MCF 10A (cell line): ENCODE measurements at regions not wholly inside any gene's neighbourhood (a gene's known extent, or its start where the extent isn't known, plus 50 kb on each side); places are given as distances from the start of the nearest gene placed in this dataset.

Experiments
- BruUV-seq: library from RNA; stranded (reverse); fragments of 400-500 nt; replicated peaks from 2 replicates; lab custom pipeline; 2021; lab: Mats Ljungman, UMichigan
- CTCF ChIA-PET: fragments of 300-600 bp; sonication (Branson Sonifier 250); formaldehyde crosslinking; extraction: SDS; loops from one replicate; lab custom pipeline; 2021; ENCODE audit warnings: antibody characterized with exemption, inconsistent platforms; lab: Yijun Ruan, JAX
- POLR2A ChIA-PET: fragments of 300-600, 350-650 bp; sonication (Branson Sonifier 250); formaldehyde crosslinking; extraction: SDS; loops from one replicate; lab custom pipeline; 2020; ENCODE audit warnings: antibody characterized with exemption, inconsistent platforms; lab: Yijun Ruan, JAX
- DNase-seq: peaks from one replicate; pipeline ENCODE4 v3.0.0-alpha.2; 2018; ENCODE audit not compliant: unreplicated experiment
- H3K27ac Mint-ChIP-seq: one replicate; pipeline ENCODE4 v1.8.0; 2022; ENCODE audit warnings: mild to moderate bottlenecking, low read depth, mixed read lengths; ENCODE audit not compliant: unreplicated experiment
- H3K27me3 Mint-ChIP-seq: one replicate; pipeline ENCODE4 v1.8.0; 2022; ENCODE audit warnings: mixed read lengths; ENCODE audit not compliant: insufficient read depth, unreplicated experiment
- H3K36me3 Mint-ChIP-seq: one replicate; pipeline ENCODE4 v1.8.0; 2022; ENCODE audit warnings: mild to moderate bottlenecking, moderate library complexity, mixed read lengths; ENCODE audit not compliant: insufficient read depth, unreplicated experiment
- H3K4me1 Mint-ChIP-seq: one replicate; pipeline ENCODE4 v1.8.0; 2022; ENCODE audit warnings: mixed read lengths; ENCODE audit not compliant: insufficient read depth, unreplicated experiment
- H3K4me3 Mint-ChIP-seq: one replicate; pipeline ENCODE4 v1.8.0; 2022; ENCODE audit warnings: mild to moderate bottlenecking, moderate library complexity, mixed read lengths; ENCODE audit not compliant: unreplicated experiment
- H3K9me3 Mint-ChIP-seq: one replicate; pipeline ENCODE4 v1.8.0; 2022; ENCODE audit warnings: mixed read lengths; ENCODE audit not compliant: unreplicated experiment
- intact Hi-C: fragments of 100-400 bp; cut with micrococcal nuclease; formaldehyde crosslinking; loops from 2 replicates; pipeline ENCODE4 v1.14.1; 2022
- TF ChIP-seq, protein P1 (sequence below): fragments of 200-600 bp; IDR thresholded peaks from one replicate; pipeline ENCODE4 v1.8.0; 2022; ENCODE audit warnings: antibody characterized with exemption, mild to moderate bottlenecking; ENCODE audit not compliant: unreplicated experiment

DNA sequence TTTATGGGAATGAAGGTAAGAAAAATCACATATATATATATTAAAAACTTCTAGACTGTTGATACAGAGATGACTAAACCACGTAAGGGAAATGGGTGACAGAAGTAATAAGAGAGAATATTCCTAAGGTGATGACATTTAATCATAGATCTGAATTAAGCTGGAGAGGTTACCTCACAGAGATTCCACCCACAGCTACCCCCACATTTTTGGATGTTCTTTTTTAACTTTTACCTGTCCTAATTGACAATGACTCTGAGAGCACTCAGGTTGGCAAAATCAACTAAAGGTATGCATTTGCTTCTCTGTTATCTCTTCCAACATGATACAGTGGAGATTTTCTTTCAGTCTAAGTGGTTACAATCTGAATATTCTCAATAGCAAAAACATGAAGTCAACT lies 1280.6 kb downstream of the CDH11 start:
- Mint-ChIP-seq H3K27ac (no peak overlapping the region), H3K9me3 (peaks cover 42% of the 10 kb centered on the region), H3K4me1 (no peaks in the 10 kb centered on the region), H3K4me3 (no peak overlapping the region), H3K36me3 (no peaks in the 10 kb centered on the region), H3K27me3 (no peaks in the 10 kb centered on the region)
- CTCF ChIA-PET: interaction anchor here (0.6 kb wide), 1 partner anchor 32 kb away, joined by 3 read pairs; no protein-coding TSS in a partner anchor
- POLR2A ChIA-PET: no interaction called here
- no TSS peak for BruUV-seq
- TF ChIP-seq, protein P1, sequence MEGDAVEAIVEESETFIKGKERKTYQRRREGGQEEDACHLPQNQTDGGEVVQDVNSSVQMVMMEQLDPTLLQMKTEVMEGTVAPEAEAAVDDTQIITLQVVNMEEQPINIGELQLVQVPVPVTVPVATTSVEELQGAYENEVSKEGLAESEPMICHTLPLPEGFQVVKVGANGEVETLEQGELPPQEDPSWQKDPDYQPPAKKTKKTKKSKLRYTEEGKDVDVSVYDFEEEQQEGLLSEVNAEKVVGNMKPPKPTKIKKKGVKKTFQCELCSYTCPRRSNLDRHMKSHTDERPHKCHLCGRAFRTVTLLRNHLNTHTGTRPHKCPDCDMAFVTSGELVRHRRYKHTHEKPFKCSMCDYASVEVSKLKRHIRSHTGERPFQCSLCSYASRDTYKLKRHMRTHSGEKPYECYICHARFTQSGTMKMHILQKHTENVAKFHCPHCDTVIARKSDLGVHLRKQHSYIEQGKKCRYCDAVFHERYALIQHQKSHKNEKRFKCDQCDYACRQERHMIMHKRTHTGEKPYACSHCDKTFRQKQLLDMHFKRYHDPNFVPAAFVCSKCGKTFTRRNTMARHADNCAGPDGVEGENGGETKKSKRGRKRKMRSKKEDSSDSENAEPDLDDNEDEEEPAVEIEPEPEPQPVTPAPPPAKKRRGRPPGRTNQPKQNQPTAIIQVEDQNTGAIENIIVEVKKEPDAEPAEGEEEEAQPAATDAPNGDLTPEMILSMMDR: no peak
- no peak for DNase-seq
- intact Hi-C loops: no loop called here

GRCh38 chr16:63830061-63830460 lies 1291.8 kb downstream of the CDH11 start:
- BruUV-seq: no TSS peak
- no peaks in the 10 kb centered on the region for H3K4me1 Mint-ChIP-seq
- POLR2A ChIA-PET: no interaction called here
- H3K4me3 Mint-ChIP-seq: no peak overlapping the region
- CTCF ChIA-PET: no interaction called here
- H3K27me3 Mint-ChIP-seq: no peaks in the 10 kb centered on the region
- no peaks in the 10 kb centered on the region for H3K36me3 Mint-ChIP-seq
- no peak overlapping the region for H3K27ac Mint-ChIP-seq
- DNase-seq: no peak
- peaks cover 25% of the 10 kb centered on the region for H3K9me3 Mint-ChIP-seq
- TF ChIP-seq, protein P1: no peak
- intact Hi-C loops: no loop called here

DNA sequence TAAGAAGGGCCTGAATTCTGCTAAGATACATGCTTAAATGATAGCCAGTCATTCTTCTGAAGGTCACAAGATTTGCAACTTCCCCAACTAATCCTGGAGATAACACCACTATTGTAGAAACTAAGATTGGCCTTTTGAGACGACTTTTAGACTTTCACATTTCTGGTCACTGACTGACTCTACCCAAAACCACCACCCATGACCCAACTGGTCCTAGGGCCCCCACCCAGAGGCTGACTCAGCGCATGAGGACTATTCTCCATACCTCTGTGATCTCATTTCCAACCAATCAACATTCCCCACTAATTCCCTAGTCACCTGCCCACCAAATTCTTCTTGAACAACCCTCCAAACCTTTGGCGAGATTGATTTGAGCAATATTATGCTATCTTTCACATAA lies 1299.0 kb downstream of the CDH11 start:
- no peak overlapping the region for H3K27ac Mint-ChIP-seq
- H3K4me1 Mint-ChIP-seq: no peaks in the 10 kb centered on the region
- intact Hi-C loops: no loop called here
- POLR2A ChIA-PET: no interaction called here
- H3K36me3 Mint-ChIP-seq: no peaks in the 10 kb centered on the region
- no TSS peak for BruUV-seq
- TF ChIP-seq, protein P1: no peak
- DNase-seq: no peak
- H3K4me3 Mint-ChIP-seq: no peak overlapping the region
- H3K9me3 Mint-ChIP-seq: peaks cover 14% of the 10 kb centered on the region
- H3K27me3 Mint-ChIP-seq: no peaks in the 10 kb centered on the region
- CTCF ChIA-PET: interaction anchor here (0.7 kb wide), 1 partner anchor 226 kb away, joined by 3 read pairs; no protein-coding TSS in a partner anchor

DNA sequence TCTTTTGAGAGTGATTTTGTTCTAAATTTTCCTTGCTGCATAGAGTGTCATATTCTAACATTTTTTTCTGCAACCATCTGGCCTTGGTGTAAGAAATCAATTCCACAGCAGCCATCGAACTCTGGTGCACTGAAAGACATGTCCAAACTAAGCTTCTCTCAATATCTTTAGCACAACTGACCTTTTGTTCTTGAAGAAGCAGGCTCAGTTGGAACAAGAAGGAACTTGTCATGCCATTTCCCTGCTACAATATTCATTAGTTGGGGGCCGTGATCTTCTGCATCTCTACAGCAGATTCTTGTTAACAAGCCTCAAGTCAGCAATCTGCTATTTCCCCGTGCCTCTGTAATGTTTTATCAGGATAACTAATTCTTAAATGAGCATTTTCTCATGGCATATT lies 1305.6 kb downstream of the CDH11 start:
- no TSS peak for BruUV-seq
- TF ChIP-seq, protein P1: no peak
- intact Hi-C loops: no loop called here
- DNase-seq: no peak
- Mint-ChIP-seq H3K27me3 (no peaks in the 10 kb centered on the region), H3K9me3 (peaks cover 22% of the 10 kb centered on the region), H3K27ac (no peak overlapping the region), H3K4me1 (no peaks in the 10 kb centered on the region), H3K4me3 (no peak overlapping the region), H3K36me3 (no peaks in the 10 kb centered on the region)
- ChIA-PET POLR2A (interaction anchor here (0.6 to 1.2 kb wide), 3 partner anchors 9 to 578 kb away, joined by 3 to 4 read pairs (median 4); no protein-coding TSS in a partner anchor), CTCF (no interaction called here)
